ENCODE measurements at regions not wholly inside any gene's neighbourhood (a gene's known extent, or its start where the extent isn't known, plus 50 kb on each side); places are given as distances from the start of the nearest gene placed in this dataset.

DNA sequence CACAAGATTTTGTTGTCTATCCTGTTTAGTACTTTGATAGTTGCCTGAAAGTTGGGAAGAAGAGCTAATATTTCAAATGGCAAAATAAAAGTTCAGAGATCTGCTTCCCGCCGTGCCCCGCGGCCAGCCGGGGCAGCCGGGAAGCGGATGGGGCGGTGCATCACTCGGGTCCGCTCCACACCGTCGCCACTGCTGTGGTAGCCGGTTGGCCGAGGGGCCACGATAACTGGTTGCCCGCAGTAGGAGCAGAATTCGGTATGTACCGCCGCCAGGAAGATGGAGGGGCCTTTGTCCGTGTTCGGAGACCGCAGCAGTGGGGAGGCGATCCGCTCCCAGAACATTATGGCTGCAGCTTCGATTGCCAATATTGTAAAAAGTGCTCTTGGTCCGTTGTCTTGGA is 427.2 kb upstream of the PDE3A start:
- Mint-ChIP-seq H3K9me3 (no peaks in the 10 kb centered on the region), H3K36me3 (no peaks in the 10 kb centered on the region), H3K4me3 (no peak overlapping the region), H3K27ac (no peak overlapping the region), H3K4me1 (no peaks in the 10 kb centered on the region)
- ATAC-seq (no peak), DNase-seq (ENCODE audit: low spot score in 2 of 2) (no peak)

- Mint-ChIP-seq H3K36me3 (no peaks in the 10 kb centered on the region), H3K9me3 (no peaks in the 10 kb centered on the region), H3K4me1 (no peaks in the 10 kb centered on the region), H3K27ac (no peak overlapping the region), H3K4me3 (no peak overlapping the region)
- DNase-seq (ENCODE audit: low spot score in 2 of 2): no peak
- ATAC-seq: no peak
Observed at GRCh38 chr12:19945559-19946435, 422.5 kb upstream of the PDE3A start.

DNA sequence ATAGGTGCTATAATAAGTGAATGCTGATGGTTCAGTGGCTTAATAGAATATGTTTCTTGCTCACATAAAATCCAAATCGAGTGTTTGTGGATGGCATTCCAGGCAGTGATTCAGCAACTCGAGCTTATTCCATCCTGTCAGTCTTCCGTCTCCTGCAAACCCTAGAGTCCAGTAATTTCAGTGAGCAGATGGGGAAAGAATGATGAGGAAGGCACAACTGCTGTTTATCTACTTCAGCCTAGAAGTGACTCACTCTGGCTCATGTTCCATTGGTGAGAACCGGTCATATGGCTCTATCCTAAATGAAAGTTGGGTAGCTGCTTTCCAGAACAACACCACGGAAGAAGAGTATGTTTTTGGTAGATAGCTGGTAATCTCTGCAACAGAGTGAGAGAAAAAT is 421.8 kb upstream of the PDE3A start:
- H3K4me3 Mint-ChIP-seq: no peak overlapping the region
- no peak for DNase-seq (ENCODE audit: low spot score in 2 of 2)
- no peaks in the 10 kb centered on the region for H3K36me3 Mint-ChIP-seq
- no peaks in the 10 kb centered on the region for H3K9me3 Mint-ChIP-seq
- H3K27ac Mint-ChIP-seq: no peak overlapping the region
- no peak for ATAC-seq
- H3K4me1 Mint-ChIP-seq: no peaks in the 10 kb centered on the region

DNA sequence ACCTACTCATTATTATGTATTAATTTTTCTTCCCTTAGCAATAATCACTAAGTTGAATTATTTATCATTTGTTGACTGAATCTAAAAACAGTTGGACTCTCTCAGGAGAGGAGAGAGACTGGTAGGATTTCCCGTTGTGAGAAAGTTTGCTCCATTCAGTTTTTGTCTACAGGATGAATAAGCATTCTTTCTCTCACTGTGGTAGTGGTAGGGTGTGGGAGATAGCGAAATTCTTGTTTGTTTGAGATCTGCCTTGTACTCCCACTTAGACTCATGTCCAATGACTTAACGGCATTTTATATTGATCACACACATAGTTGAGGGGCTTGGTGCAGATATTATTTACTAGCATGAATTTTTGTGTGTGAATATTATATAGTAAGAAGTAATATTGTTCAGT is 421.0 kb upstream of the PDE3A start:
- no peak for ATAC-seq
- no peaks in the 10 kb centered on the region for H3K4me1 Mint-ChIP-seq

DNA sequence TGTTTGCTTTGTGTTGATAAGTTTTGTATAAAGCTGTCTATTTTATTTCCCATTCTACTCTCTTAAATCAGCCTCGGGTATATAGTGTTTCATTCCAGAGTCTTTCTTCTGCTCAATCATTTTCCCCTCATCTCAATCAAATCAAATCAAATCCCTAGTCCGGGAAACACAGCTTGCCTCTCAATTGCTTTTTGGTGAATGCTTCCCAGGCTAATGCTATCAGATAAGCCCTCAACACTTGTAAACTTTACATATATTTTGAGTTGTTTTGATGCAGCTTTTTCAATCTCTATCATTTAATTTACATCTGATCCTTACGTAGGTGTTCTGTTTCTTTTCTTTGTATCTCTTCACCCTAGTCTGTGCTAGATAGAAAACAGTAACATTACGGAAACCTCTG is 416.7 kb upstream of the PDE3A start:
- ATAC-seq (no peak), DNase-seq (ENCODE audit: low spot score in 2 of 2) (no peak)
- H3K4me1 Mint-ChIP-seq: no peaks in the 10 kb centered on the region
- no peaks in the 10 kb centered on the region for H3K36me3 Mint-ChIP-seq
- no peak overlapping the region for H3K27ac Mint-ChIP-seq
- no peak overlapping the region for H3K4me3 Mint-ChIP-seq
- no peaks in the 10 kb centered on the region for H3K9me3 Mint-ChIP-seq

More for the DNA sequence above, 421.0 kb upstream of the PDE3A start:
- no peak for DNase-seq (ENCODE audit: low spot score in 2 of 2)
- no peaks in the 10 kb centered on the region for H3K9me3 Mint-ChIP-seq
- H3K27ac Mint-ChIP-seq: no peak overlapping the region
- no peak overlapping the region for H3K4me3 Mint-ChIP-seq
- no peaks in the 10 kb centered on the region for H3K36me3 Mint-ChIP-seq

DNA sequence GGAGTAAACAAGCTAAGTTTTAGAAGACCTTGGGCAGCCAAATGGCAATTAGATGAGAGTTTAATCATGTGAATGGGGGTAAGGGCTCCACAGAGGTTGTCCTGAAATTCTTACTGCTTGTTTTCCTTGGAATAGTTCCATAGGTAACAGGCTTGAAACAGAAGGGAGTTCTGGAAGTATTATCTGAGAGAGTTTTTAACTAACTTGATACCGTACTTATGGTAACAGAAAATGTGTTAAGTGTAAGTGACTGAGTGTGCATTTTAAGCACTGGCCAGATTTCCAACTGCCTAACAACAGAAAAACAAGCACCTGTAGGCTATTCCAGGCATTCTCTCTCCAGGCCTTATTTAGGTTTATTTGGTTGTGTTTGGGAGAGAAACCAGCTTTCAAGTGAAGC is 414.6 kb upstream of the PDE3A start:
- ATAC-seq: no peak

DNA sequence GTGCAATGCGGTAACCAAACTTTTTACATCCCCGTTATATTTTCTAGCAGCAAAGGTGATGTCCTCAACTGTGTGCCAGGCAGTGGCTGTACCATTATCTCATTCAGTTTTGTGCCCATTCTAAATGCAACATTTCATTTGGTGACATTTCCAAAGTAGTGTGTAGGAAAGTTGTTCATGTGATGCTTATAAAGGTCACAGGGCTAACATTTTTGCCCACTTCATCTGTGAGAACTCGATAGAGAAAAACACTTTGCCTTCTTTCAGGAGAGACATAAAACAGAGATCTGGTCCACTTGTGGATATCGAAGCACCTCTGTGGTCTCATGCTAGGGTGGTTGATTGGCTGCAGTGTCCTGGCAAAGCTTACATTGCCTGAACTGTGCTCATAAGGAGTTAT is 414.2 kb upstream of the PDE3A start:
- Mint-ChIP-seq H3K36me3 (no peaks in the 10 kb centered on the region), H3K4me3 (no peak overlapping the region), H3K4me1 (no peaks in the 10 kb centered on the region), H3K9me3 (no peaks in the 10 kb centered on the region), H3K27ac (no peak overlapping the region)
- DNase-seq (ENCODE audit: low spot score in 2 of 2): no peak
- ATAC-seq: no peak

More for the DNA sequence above, 414.6 kb upstream of the PDE3A start:
- no peaks in the 10 kb centered on the region for H3K36me3 Mint-ChIP-seq
- no peak overlapping the region for H3K27ac Mint-ChIP-seq
- no peaks in the 10 kb centered on the region for H3K9me3 Mint-ChIP-seq
- no peak overlapping the region for H3K4me3 Mint-ChIP-seq
- no peaks in the 10 kb centered on the region for H3K4me1 Mint-ChIP-seq
- DNase-seq (ENCODE audit: low spot score in 2 of 2): no peak

- Mint-ChIP-seq H3K4me1 (no peaks in the 10 kb centered on the region), H3K4me3 (no peak overlapping the region), H3K27ac (no peak overlapping the region), H3K36me3 (no peaks in the 10 kb centered on the region), H3K9me3 (no peaks in the 10 kb centered on the region)
- ATAC-seq (no peak), DNase-seq (ENCODE audit: low spot score in 2 of 2) (no peak)
Observed at GRCh38 chr12:19957308-19958125, 410.8 kb upstream of the PDE3A start.

DNA sequence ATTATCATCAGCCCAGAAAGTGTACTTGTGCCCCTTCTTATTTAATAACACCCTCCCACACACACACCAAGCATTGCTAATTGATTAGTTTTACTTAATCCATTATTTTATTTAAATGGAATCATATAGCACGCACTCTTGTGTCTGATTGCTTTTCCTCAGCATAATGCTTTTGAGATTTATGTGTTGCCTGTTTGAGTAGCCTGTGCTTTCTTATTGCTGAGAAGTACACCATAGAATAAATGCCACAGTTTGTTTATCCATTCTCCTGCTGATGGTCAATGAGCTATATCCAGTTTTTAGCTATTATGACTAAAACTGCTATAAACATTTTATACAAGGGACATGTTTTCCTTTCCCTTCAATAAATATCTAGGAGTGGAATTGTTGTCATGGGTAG is 409.9 kb upstream of the PDE3A start:
- Mint-ChIP-seq H3K4me1 (no peaks in the 10 kb centered on the region), H3K4me3 (no peak overlapping the region), H3K9me3 (no peaks in the 10 kb centered on the region), H3K36me3 (no peaks in the 10 kb centered on the region), H3K27ac (no peak overlapping the region)
- DNase-seq (ENCODE audit: low spot score in 2 of 2) (no peak), ATAC-seq (no peak)

DNA sequence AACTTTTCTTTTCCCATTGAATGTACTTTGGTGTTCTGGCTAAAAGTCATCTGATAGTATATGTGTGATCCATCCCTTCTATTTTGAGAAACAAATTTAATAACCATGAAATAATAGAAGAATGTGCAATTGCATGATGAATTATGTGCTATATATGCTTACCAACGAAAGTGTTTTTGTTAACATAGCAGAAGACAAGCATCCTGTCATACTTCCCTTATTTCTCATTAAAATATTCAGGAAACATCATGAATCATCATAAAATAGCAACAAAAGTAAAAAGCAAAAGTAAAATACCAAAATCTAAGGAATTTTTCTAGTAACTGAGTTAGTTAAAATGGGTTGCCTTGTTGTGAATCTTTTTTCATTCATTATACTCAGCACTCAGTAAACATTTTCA is 409.0 kb upstream of the PDE3A start:
- Mint-ChIP-seq H3K27ac (no peak overlapping the region), H3K4me1 (no peaks in the 10 kb centered on the region), H3K9me3 (no peaks in the 10 kb centered on the region), H3K36me3 (no peaks in the 10 kb centered on the region), H3K4me3 (no peak overlapping the region)
- ATAC-seq (no peak), DNase-seq (ENCODE audit: low spot score in 2 of 2) (no peak)

DNA sequence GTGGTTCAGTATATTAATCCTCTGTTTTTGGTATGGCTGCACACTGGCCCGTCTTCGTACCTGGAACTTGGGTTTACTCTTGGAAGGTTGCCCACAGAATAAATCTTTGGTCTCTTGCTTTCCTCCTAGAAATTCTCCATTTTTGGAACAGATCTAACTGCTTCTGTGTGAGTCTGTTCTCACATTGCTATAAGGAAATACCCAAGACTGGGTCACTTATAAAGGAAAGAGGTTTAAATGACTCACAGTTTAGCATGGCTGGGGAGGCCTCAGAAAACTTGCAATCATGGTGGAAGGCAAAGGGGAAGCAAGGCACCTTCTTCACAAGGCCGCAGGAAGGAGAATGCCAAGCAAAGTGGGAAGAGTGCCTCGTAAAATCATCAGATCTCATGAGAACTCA is 407.8 kb upstream of the PDE3A start:
- no peaks in the 10 kb centered on the region for H3K36me3 Mint-ChIP-seq
- H3K4me3 Mint-ChIP-seq: no peak overlapping the region
- H3K4me1 Mint-ChIP-seq: no peaks in the 10 kb centered on the region
- H3K27ac Mint-ChIP-seq: no peak overlapping the region
- DNase-seq (ENCODE audit: low spot score in 2 of 2) (no peak), ATAC-seq (no peak)
- no peaks in the 10 kb centered on the region for H3K9me3 Mint-ChIP-seq

- Mint-ChIP-seq H3K36me3 (no peaks in the 10 kb centered on the region), H3K4me1 (no peaks in the 10 kb centered on the region), H3K4me3 (no peak overlapping the region), H3K27ac (no peak overlapping the region), H3K9me3 (no peaks in the 10 kb centered on the region)
- DNase-seq (ENCODE audit: low spot score in 2 of 2) (no peak), ATAC-seq (no peak)
Observed at GRCh38 chr12:19962192-19962591, 406.1 kb upstream of the PDE3A start.

GRCh38 chr12:19963972-19964371 is 404.4 kb upstream of the PDE3A start:
- ATAC-seq: no peak
- H3K4me3 Mint-ChIP-seq: no peak overlapping the region
- no peaks in the 10 kb centered on the region for H3K4me1 Mint-ChIP-seq
- no peaks in the 10 kb centered on the region for H3K9me3 Mint-ChIP-seq
- no peaks in the 10 kb centered on the region for H3K36me3 Mint-ChIP-seq
- no peak overlapping the region for H3K27ac Mint-ChIP-seq
- DNase-seq (ENCODE audit: low spot score in 2 of 2): no peak

DNA sequence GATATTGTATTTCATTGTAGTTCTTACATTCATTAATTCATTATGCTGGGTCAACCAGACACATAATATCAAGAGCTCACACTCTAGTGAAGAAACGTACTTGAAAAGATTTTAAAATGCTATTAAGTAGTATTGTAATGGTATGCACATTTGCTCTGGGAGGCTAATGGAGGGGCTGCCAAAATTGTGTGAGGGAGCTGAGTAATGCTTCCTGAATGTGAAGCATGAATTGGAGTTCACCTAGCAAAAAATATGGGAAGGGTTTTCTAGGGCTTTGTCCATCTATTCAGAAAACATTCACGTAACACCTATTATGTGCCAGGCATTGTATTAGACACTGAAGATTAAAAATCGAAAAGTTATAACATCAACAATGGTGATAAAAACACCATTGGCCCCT is 403.8 kb upstream of the PDE3A start:
- H3K4me1 Mint-ChIP-seq: no peaks in the 10 kb centered on the region
- H3K36me3 Mint-ChIP-seq: no peaks in the 10 kb centered on the region
- H3K9me3 Mint-ChIP-seq: no peaks in the 10 kb centered on the region
- DNase-seq (ENCODE audit: low spot score in 2 of 2) (no peak), ATAC-seq (no peak)
- H3K27ac Mint-ChIP-seq: no peak overlapping the region
- no peak overlapping the region for H3K4me3 Mint-ChIP-seq

DNA sequence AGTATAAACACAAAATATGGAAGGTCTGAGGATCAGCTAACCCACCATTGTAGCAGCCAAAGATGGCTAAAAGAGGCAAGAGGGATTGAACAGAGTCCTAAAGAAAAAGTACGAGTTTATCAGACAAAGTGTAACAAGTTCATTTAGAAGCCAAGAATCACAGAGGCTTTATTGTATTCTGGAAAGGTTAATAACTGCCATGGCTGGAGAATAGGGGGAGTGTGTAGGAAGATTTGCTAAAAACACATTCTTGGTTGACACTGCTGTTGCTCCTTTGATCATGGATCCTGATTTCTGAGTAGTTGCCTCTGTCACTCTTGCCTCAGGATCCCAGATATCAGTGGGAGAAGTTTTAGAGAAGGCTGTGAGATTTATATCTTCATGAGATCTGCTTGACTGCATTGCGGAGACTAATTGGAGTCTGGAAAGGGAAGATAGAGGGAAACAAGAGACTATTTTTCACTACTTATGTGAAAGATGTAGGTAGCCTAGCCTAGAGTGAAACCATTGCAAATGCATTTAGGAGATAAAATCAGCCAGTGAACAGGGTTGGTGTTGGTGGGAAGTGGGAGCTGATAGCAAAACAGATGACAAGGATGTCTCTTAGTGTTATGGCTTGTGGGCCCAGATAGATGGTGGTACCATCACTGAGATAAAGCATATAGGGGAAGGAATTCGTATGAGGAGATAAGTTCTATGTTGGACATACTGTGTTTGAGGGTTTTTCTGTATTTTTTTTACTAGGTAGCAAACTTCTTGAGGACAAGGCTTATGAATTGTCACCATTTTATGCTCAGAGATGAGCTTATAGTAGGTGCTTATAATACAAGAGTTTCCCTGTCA is 402.9 kb upstream of the PDE3A start:
- H3K4me1 Mint-ChIP-seq: no peaks in the 10 kb centered on the region
- ATAC-seq: no peak

More for the DNA sequence above, 402.9 kb upstream of the PDE3A start:
- H3K36me3 Mint-ChIP-seq: no peaks in the 10 kb centered on the region
- no peak for DNase-seq (ENCODE audit: low spot score in 2 of 2)
- H3K4me3 Mint-ChIP-seq: no peak overlapping the region
- H3K9me3 Mint-ChIP-seq: no peaks in the 10 kb centered on the region
- no peak overlapping the region for H3K27ac Mint-ChIP-seq
